ENCODE measurements at regions not wholly inside any gene's neighbourhood (a gene's known extent, or its start where the extent isn't known, plus 50 kb on each side); places are given as distances from the start of the nearest gene placed in this dataset.

GRCh38 chr18:71707985-71708500 lies 836.1 kb downstream of the CBLN2 start:
- DNase-seq (ENCODE audit: extremely low spot score) = no peak
- ChIA-PET CTCF (no interaction called here), POLR2A (no interaction called here)
- no peak for TF ChIP-seq CTCF (IDR thresholded peaks at IDR 0.05; ENCODE audit: control extremely low read depth, extremely low read depth, low read depth, missing control alignments)

- no peak for TF ChIP-seq CTCF (IDR thresholded peaks at IDR 0.05; ENCODE audit: control extremely low read depth, extremely low read depth, low read depth, missing control alignments)
- ChIA-PET CTCF (no interaction called here), POLR2A (no interaction called here)
- no peak for DNase-seq (ENCODE audit: extremely low spot score)
These were observed 836.7 kb downstream of the CBLN2 start for GRCh38 chr18:71707400-71707799.

GRCh38 chr18:71689416-71690160 lies 854.6 kb downstream of the CBLN2 start:
- no peak for DNase-seq (ENCODE audit: extremely low spot score)
- TF ChIP-seq CTCF (IDR thresholded peaks at IDR 0.05; ENCODE audit: control extremely low read depth, extremely low read depth, low read depth, missing control alignments) = no peak
- POLR2A ChIA-PET = no interaction called here
- CTCF ChIA-PET = no interaction called here

- CTCF ChIA-PET = no interaction called here
- no peak for TF ChIP-seq CTCF (IDR thresholded peaks at IDR 0.05; ENCODE audit: control extremely low read depth, extremely low read depth, low read depth, missing control alignments)
- POLR2A ChIA-PET = no interaction called here
- DNase-seq (ENCODE audit: extremely low spot score) = no peak
These were observed 861.6 kb downstream of the CBLN2 start for GRCh38 chr18:71682591-71682990.

GRCh38 chr18:71678144-71678543 lies 866.0 kb downstream of the CBLN2 start:
- DNase-seq (ENCODE audit: extremely low spot score) = no peak
- CTCF ChIA-PET = no interaction called here
- POLR2A ChIA-PET = no interaction called here
- no peak for TF ChIP-seq CTCF (IDR thresholded peaks at IDR 0.05; ENCODE audit: control extremely low read depth, extremely low read depth, low read depth, missing control alignments)

- ChIA-PET CTCF (no interaction called here), POLR2A (no interaction called here)
- no peak for DNase-seq (ENCODE audit: extremely low spot score)
- TF ChIP-seq CTCF (IDR thresholded peaks at IDR 0.05; ENCODE audit: control extremely low read depth, extremely low read depth, low read depth, missing control alignments) = no peak
These were observed 870.2 kb downstream of the CBLN2 start for GRCh38 chr18:71673954-71674353.

All from GM10248 (cell line).